H1 (cell line): ENCODE measurements at regions not wholly inside any gene's neighbourhood (a gene's known extent, or its start where the extent isn't known, plus 50 kb on each side); places are given as distances from the start of the nearest gene placed in this dataset.

Experiments used
- CTCF ChIA-PET: fragments of 300-600 bp; sonication (Branson Sonifier 250); formaldehyde crosslinking; loops from one replicate; lab custom pipeline; 2021; ENCODE audit not compliant: partially characterized antibody; lab: Charles Lee
- POLR2A ChIA-PET: fragments of 300-600 bp; sonication (Branson Sonifier 250); formaldehyde crosslinking; loops from one replicate; lab custom pipeline; 2021; ENCODE audit warnings: inconsistent platforms; ENCODE audit not compliant: partially characterized antibody; lab: Charles Lee
- DNase-seq, 2 experiments: peaks; one replicate each; pipeline versions ENCODE4 v3.0.0 to v3.0.0-alpha.2; 2010 to 2022; ENCODE audit warnings: low spot score in 2 of 2, low read depth in 1 of 2, mixed read lengths in 1 of 2
- FAIRE-seq: peaks from 2 replicates; lab custom pipeline; 2011; peaks lifted over from hg19 to GRCh38; lab: Jason Lieb, UNC
- H2AFZ ChIP-seq: 2 replicates; pipeline ENCODE4 v1.8.1; 2012; ENCODE audit warnings: low read length, inconsistent platforms
- H2AK5ac ChIP-seq: 2 replicates; pipeline ENCODE4 v1.6.1; 2013; ENCODE audit warnings: low read depth, low read length
- H2BK120ac ChIP-seq: replicated peaks from 2 replicates; pipeline ENCODE3; 2013; ENCODE audit warnings: low read depth, low read length, inconsistent platforms
- H2BK12ac ChIP-seq: 2 replicates; pipeline ENCODE4 v1.6.1; 2013; ENCODE audit warnings: low read depth, low read length
- H2BK15ac ChIP-seq: 2 replicates; pipeline ENCODE4 v1.6.1; 2013; ENCODE audit warnings: low read length
- H2BK20ac ChIP-seq: 2 replicates; pipeline ENCODE4 v1.6.1; 2013; ENCODE audit warnings: low read length
- H2BK5ac ChIP-seq: 2 replicates; pipeline ENCODE4 v1.6.1; 2013; ENCODE audit warnings: low read depth, low read length
- H3K14ac ChIP-seq: 2 replicates; pipeline ENCODE4 v1.6.1; 2013; ENCODE audit warnings: inconsistent platforms; ENCODE audit not compliant: insufficient read length
- H3K18ac ChIP-seq: 2 replicates; pipeline ENCODE4 v1.6.1; 2013; ENCODE audit warnings: low read length; ENCODE audit errors: extremely low read depth
- H3K23ac ChIP-seq: 2 replicates; pipeline ENCODE4 v1.6.1; 2013; ENCODE audit warnings: inconsistent platforms; ENCODE audit not compliant: insufficient read length
- H3K23me2 ChIP-seq: 2 replicates; pipeline ENCODE4 v1.6.1; 2013; ENCODE audit warnings: low read depth, low read length
- H3K27ac ChIP-seq: 2 replicates; pipeline ENCODE4 v1.6.1; 2011; ENCODE audit warnings: low read depth, low read length, inconsistent platforms
- H3K27me3 ChIP-seq, 4 experiments: replicated peaks in 1 of 4; 1 replicate in 1 of 4; 2 replicates in 3 of 4; pipeline versions ENCODE4 v1.6.1 to v1.8.1; 2011 to 2013; ENCODE audit warnings: low read length in 3 of 4, mild to moderate bottlenecking in 3 of 4, inconsistent platforms in 2 of 4, mixed read lengths in 2 of 4, moderate library complexity in 1 of 4; ENCODE audit not compliant: control insufficient read depth in 3 of 4, insufficient read depth in 3 of 4; ENCODE audit errors: extremely low read depth in 1 of 4
- H3K36me3 ChIP-seq, 4 experiments: 2 replicates each; pipeline versions ENCODE4 v1.6.1 to v1.8.1; 2011 to 2013; ENCODE audit warnings: mild to moderate bottlenecking in 4 of 4, low read length in 3 of 4, moderate library complexity in 2 of 4, control low read depth in 1 of 4, inconsistent platforms in 1 of 4; ENCODE audit not compliant: insufficient read depth in 4 of 4, control insufficient read depth in 2 of 4
- H3K4ac ChIP-seq: replicated peaks from 2 replicates; pipeline ENCODE3; 2013; ENCODE audit warnings: low read length, low read depth, mixed read lengths, inconsistent platforms; ENCODE audit not compliant: insufficient read length
- H3K4me1 ChIP-seq, 4 experiments: replicated peaks in 1 of 4; 1 replicate in 1 of 4; 2 replicates in 3 of 4; pipeline versions ENCODE4 v1.6.1 to v1.8.1; 2011 to 2013; ENCODE audit warnings: low read length in 3 of 4, inconsistent platforms in 2 of 4, mixed read lengths in 1 of 4; ENCODE audit not compliant: insufficient read depth in 4 of 4, control insufficient read depth in 3 of 4
- H3K4me2 ChIP-seq, 2 experiments: 2 replicates each; pipeline versions ENCODE4 v1.6.1 to v1.8.1; 2011 to 2013; ENCODE audit warnings: low read depth in 2 of 2, low read length in 2 of 2, control low read depth in 1 of 2, inconsistent platforms in 1 of 2, mild to moderate bottlenecking in 1 of 2; ENCODE audit not compliant: insufficient read depth in 1 of 2
- H3K4me3 ChIP-seq, 4 experiments: fragments of 200-600, 300-600 bp in 1 of 4; sonication (generic), shearing (Covaris generic), sonication (Bioruptor Twin) in 1 of 4; 2 replicates each; pipeline versions ENCODE4 v1.5.1 to v1.8.1; 2011 to 2016; ENCODE audit warnings: low read length in 4 of 4, low read depth in 3 of 4, control low read depth in 2 of 4, inconsistent platforms in 2 of 4, mild to moderate bottlenecking in 2 of 4, mixed read lengths in 1 of 4, moderate library complexity in 1 of 4; ENCODE audit not compliant: insufficient read depth in 2 of 4; ENCODE audit errors: extremely low read depth in 1 of 4
- H3K56ac ChIP-seq: replicated peaks from 2 replicates; pipeline ENCODE3; 2013; ENCODE audit warnings: low read depth, mild to moderate bottlenecking, mixed read lengths, low read length, inconsistent platforms; ENCODE audit not compliant: insufficient read length
- H3K79me1 ChIP-seq: 2 replicates; pipeline ENCODE4 v1.6.1; 2013; ENCODE audit warnings: low read depth, low read length, control low read depth
- H3K79me2 ChIP-seq, 2 experiments: 2 replicates each; pipeline versions ENCODE4 v1.6.1 to v1.8.1; 2012 to 2013; ENCODE audit warnings: low read length in 2 of 2, mild to moderate bottlenecking in 2 of 2, inconsistent platforms in 1 of 2; ENCODE audit not compliant: insufficient read depth in 2 of 2, control insufficient read depth in 1 of 2
- H3K9ac ChIP-seq, 4 experiments: replicated peaks in 1 of 4; 1 replicate in 1 of 4; 2 replicates in 3 of 4; pipeline versions ENCODE4 v1.6.1 to v1.8.1; 2011 to 2013; ENCODE audit warnings: low read depth in 3 of 4, low read length in 3 of 4, control low read depth in 2 of 4, mild to moderate bottlenecking in 2 of 4, moderate library complexity in 2 of 4, inconsistent platforms in 1 of 4; ENCODE audit errors: extremely low read depth in 1 of 4
- H3K9me3 ChIP-seq, 2 experiments: 2 replicates each; pipeline versions ENCODE4 v1.6.1 to v1.8.1; 2012 to 2013; ENCODE audit warnings: mild to moderate bottlenecking in 2 of 2, moderate library complexity in 2 of 2, control low read depth in 1 of 2, inconsistent platforms in 1 of 2, low read depth in 1 of 2, low read length in 1 of 2, mixed read lengths in 1 of 2; ENCODE audit not compliant: insufficient read depth in 2 of 2
- H4K20me1 ChIP-seq, 2 experiments: replicated peaks in 1 of 2; 2 replicates each; pipeline versions ENCODE3 to v1.8.1; 2011 to 2013; ENCODE audit warnings: inconsistent platforms in 2 of 2, low read length in 2 of 2, mild to moderate bottlenecking in 1 of 2; ENCODE audit not compliant: insufficient read depth in 2 of 2, control insufficient read depth in 1 of 2
- H4K5ac ChIP-seq: 2 replicates; pipeline ENCODE4 v1.6.1; 2013; ENCODE audit warnings: low read length, low read depth, mixed read lengths, inconsistent platforms; ENCODE audit not compliant: insufficient read length
- H4K8ac ChIP-seq: 2 replicates; pipeline ENCODE4 v1.8.0; 2013; ENCODE audit warnings: mild to moderate bottlenecking, moderate library complexity, low read length, inconsistent platforms; ENCODE audit not compliant: insufficient read depth; ENCODE audit errors: extremely low read depth
- H4K91ac ChIP-seq: replicated peaks from 2 replicates; pipeline ENCODE3; 2013; ENCODE audit warnings: low read length, mixed read lengths, inconsistent platforms; ENCODE audit not compliant: insufficient read length
- CHD7 ChIP-seq: fragments of 300-600 bp; sonication (generic); IDR thresholded peaks from 2 replicates; pipeline ENCODE4 v1.7.1; 2012; ENCODE audit warnings: low read length, moderate library complexity, mild to moderate bottlenecking, inconsistent platforms; ENCODE audit not compliant: insufficient replicate concordance
- WGBS, 2 experiments: shearing (Covaris generic) in 1 of 2; methylation state at CpG; one replicate each; pipeline versions ENCODE4 v1.1.6 to v1.1.7; 2013 to 2015; ENCODE audit warnings: low lambda C conversion rate in 2 of 2, mixed read lengths in 2 of 2, inconsistent platforms in 1 of 2, low coverage in 1 of 2, missing lambda C conversion rate in 1 of 2; ENCODE audit not compliant: insufficient replicate concordance in 2 of 2, insufficient coverage in 1 of 2, insufficient read length in 1 of 2; ENCODE audit errors: extremely low coverage in 1 of 2, missing lambda C conversion rate in 1 of 2; 5-methylcytosine and 5-hydroxymethylcytosine counted together

- Histone ChIP-seq H4K91ac (no peak overlapping the region), H3K27ac (no peak overlapping the region), H3K18ac (no peak overlapping the region), H3K14ac (no peak overlapping the region), H2BK20ac (no peak overlapping the region), H3K79me2 (no peaks in the 10 kb centered on the region), H3K27me3 (no peaks in the 10 kb centered on the region), H3K4ac (no peak overlapping the region), H4K8ac (no peak overlapping the region), H4K5ac (no peak overlapping the region), H3K23ac (no peak overlapping the region), H2AK5ac (no peak overlapping the region), H3K9me3 (no peaks in the 10 kb centered on the region), H3K9ac (no peak overlapping the region), H2BK15ac (no peak overlapping the region), H3K36me3 (no peaks in the 10 kb centered on the region), H2BK120ac (no peak overlapping the region), H3K4me1 (no peaks in the 10 kb centered on the region), H3K23me2 (no peaks in the 10 kb centered on the region), H3K4me2 (no peak overlapping the region), H2BK12ac (no peak overlapping the region), H3K79me1 (no peaks in the 10 kb centered on the region), H2BK5ac (no peak overlapping the region), H2AFZ (no peak overlapping the region), H4K20me1 (no peaks in the 10 kb centered on the region), H3K4me3 (no peak overlapping the region), H3K56ac (no peak overlapping the region)
- DNase-seq (no peak), FAIRE-seq (no peak)
- ChIA-PET CTCF (no interaction called here), POLR2A (no interaction called here)
- WGBS, 2 experiments, result 89% methylated on average over 3 of the region's 3 CpGs; no CpG with 5 or more reads in 1 of the 2 experiments
- no peak for TF ChIP-seq CHD7
Measured at GRCh38 chr6:112717401-112717800, 370.3 kb downstream of the RFPL4B start.
